ENCODE measurements at regions not wholly inside any gene's neighbourhood (a gene's known extent, or its start where the extent isn't known, plus 50 kb on each side); places are given as distances from the start of the nearest gene placed in this dataset.

DNA sequence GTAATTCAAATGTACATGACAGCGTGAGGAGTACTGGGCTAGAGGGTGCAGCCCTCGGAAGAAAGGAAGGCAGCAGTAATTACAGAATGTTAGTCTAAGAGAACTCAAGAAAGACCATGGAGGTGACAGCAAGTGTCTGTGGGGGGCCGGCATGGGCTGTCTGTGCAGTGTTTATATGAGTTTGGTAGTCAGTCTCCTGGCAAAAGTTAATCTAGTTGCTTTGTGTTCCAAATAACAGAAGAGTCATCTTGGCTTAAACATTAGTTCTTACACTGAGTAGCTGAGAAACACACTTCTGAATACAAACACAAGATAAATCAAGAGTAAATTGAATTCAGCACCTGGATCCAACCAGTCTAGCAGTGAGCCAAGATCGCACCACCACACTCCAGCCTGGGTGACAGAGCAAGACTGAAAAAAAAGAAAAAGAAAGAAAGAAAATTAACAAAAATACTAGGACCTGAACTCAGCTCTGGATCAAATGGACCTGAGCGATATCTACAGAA, 189.3 kb upstream of the COX10 start:
- H3K9me3 Mint-ChIP-seq (ENCODE audit: low read depth): peaks cover 15% of the 10 kb centered on the region
- DNase-seq (ENCODE audit: low spot score, unreplicated experiment): no peak
- peaks cover 9% of the 10 kb centered on the region for H3K36me3 Mint-ChIP-seq (ENCODE audit: insufficient read depth)
- no peak overlapping the region for H3K27ac Mint-ChIP-seq
- H3K27me3 Mint-ChIP-seq: peaks cover 3% of the 10 kb centered on the region
- no peak for TF ChIP-seq CTCF (IDR thresholded peaks at IDR 0.05; ENCODE audit: unreplicated experiment)
- no peak overlapping the region for H3K4me3 Mint-ChIP-seq (ENCODE audit: low read depth)
- peaks cover 7% of the 10 kb centered on the region for H3K4me1 Mint-ChIP-seq (ENCODE audit: low read depth)

DNA sequence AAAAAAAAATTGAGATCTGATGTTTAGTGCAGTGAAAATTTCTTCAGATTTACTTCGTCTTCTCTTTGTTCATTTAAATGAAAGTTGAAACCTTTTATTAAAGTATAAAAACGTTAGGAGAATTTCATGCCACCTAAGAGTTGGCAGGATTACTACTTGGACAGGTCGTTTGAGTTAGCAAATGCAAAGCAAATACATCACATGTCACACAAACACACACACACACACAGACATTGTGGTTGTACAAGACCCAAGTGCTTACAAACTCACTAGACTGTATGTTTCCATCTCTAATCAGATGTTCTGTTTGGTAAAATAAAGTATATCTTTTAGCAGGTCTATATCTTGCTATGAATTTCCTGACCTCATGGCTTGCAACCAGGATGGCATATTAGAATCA, 185.6 kb upstream of the COX10 start:
- no peak for DNase-seq (ENCODE audit: low spot score, unreplicated experiment)

GRCh38 chr17:13884347-13884746, 185.0 kb upstream of the COX10 start:
- peaks cover 17% of the 10 kb centered on the region for H3K4me1 Mint-ChIP-seq (ENCODE audit: low read depth)
- no peaks in the 10 kb centered on the region for H3K27me3 Mint-ChIP-seq
- no peak for DNase-seq (ENCODE audit: low spot score, unreplicated experiment)
- no peak overlapping the region for H3K27ac Mint-ChIP-seq
- no peak overlapping the region for H3K4me3 Mint-ChIP-seq (ENCODE audit: low read depth)
- peaks cover 9% of the 10 kb centered on the region for H3K36me3 Mint-ChIP-seq (ENCODE audit: insufficient read depth)
- peaks cover 15% of the 10 kb centered on the region for H3K9me3 Mint-ChIP-seq (ENCODE audit: low read depth)
- no peak for TF ChIP-seq CTCF (IDR thresholded peaks at IDR 0.05; ENCODE audit: unreplicated experiment)

More for the DNA sequence above, 185.6 kb upstream of the COX10 start:
- peaks cover 17% of the 10 kb centered on the region for H3K4me1 Mint-ChIP-seq (ENCODE audit: low read depth)
- H3K36me3 Mint-ChIP-seq (ENCODE audit: insufficient read depth): peaks cover 9% of the 10 kb centered on the region
- no peaks in the 10 kb centered on the region for H3K27me3 Mint-ChIP-seq
- no peak overlapping the region for H3K27ac Mint-ChIP-seq
- no peak overlapping the region for H3K4me3 Mint-ChIP-seq (ENCODE audit: low read depth)
- TF ChIP-seq CTCF (IDR thresholded peaks at IDR 0.05; ENCODE audit: unreplicated experiment): no peak
- peaks cover 15% of the 10 kb centered on the region for H3K9me3 Mint-ChIP-seq (ENCODE audit: low read depth)

DNA sequence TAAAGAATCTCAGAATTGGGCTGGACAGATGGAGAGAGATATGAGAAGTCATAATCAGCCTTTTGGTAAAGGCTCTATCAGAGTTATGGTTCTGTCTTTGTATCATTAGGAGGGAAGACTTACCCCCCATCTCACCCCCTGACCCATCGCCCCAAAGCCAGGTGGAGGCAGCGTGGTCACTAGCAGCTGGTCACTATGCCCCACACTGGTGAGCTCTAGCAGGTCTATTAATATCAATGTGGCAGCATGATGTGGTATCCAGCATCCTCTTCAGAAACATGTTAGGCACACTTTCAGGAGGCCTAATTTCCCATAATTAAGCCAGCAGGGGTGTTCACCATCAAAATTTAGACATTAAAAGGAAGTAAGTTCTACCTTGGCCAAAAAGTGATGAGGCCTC, 183.8 kb upstream of the COX10 start:
- Mint-ChIP-seq H3K4me1 (ENCODE audit: low read depth) (peaks cover 17% of the 10 kb centered on the region), H3K27ac (no peak overlapping the region), H3K4me3 (ENCODE audit: low read depth) (no peak overlapping the region), H3K9me3 (ENCODE audit: low read depth) (peaks cover 15% of the 10 kb centered on the region), H3K36me3 (ENCODE audit: insufficient read depth) (peaks cover 9% of the 10 kb centered on the region), H3K27me3 (no peaks in the 10 kb centered on the region)
- no peak for TF ChIP-seq CTCF (IDR thresholded peaks at IDR 0.05; ENCODE audit: unreplicated experiment)
- no peak for DNase-seq (ENCODE audit: low spot score, unreplicated experiment)

DNA sequence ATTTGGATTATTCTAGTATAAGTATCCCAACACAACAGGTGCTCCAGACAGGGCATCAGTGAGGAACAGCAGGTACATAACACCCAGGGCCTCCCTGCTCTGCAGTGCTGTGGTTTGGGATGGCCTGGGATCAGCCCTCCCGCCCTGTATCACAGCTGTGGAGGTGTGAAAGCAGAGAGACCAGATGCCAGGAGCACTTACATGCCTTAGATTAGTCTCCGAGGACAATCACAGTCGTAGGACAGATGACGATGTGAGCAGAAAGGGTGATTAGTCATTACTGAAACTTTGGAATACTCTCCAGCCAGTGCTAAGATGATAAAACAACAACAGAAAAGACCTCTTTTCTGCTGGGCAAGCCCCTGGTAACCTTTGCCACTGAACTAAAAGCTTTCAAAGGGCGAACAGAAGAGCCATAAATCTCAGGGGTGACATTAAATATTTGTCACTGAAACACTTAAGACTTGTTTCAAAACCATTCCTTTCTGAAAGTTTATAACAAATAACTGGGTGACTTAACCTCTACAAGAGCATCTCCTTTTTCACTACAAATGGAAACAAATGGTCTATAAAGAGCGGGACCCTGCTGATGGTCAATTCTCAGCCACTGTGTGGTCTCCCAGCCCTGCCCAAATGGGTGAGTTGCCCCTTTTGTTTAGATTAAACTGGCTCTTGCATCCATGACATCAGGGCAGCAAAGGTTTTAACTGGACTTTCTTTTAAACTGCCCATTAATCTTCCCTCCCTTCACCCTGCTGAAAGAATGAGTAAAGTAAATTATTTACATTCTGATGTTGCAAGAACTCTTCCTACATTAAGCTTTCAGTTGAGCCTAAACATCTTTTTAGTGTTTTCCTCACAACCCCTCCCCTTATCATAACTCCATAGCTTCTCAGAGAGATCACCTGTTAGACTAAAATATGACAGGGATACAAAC, 183.1 kb upstream of the COX10 start:
- no peak for DNase-seq (ENCODE audit: low spot score, unreplicated experiment)

More for the DNA sequence above, 183.1 kb upstream of the COX10 start:
- no peak for TF ChIP-seq CTCF (IDR thresholded peaks at IDR 0.05; ENCODE audit: unreplicated experiment)
- no peak overlapping the region for H3K4me3 Mint-ChIP-seq (ENCODE audit: low read depth)
- H3K4me1 Mint-ChIP-seq (ENCODE audit: low read depth): peaks cover 17% of the 10 kb centered on the region
- H3K36me3 Mint-ChIP-seq (ENCODE audit: insufficient read depth): peaks cover 9% of the 10 kb centered on the region
- peaks cover 13% of the 10 kb centered on the region for H3K9me3 Mint-ChIP-seq (ENCODE audit: low read depth)
- H3K27me3 Mint-ChIP-seq: no peaks in the 10 kb centered on the region
- H3K27ac Mint-ChIP-seq: no peak overlapping the region
